Prostate gland (tissue), 2 donors: ENCODE measurements at regions not wholly inside any gene's neighbourhood (a gene's known extent, or its start where the extent isn't known, plus 50 kb on each side); places are given as distances from the start of the nearest gene placed in this dataset.

ENCODE experiments used
- DNase-seq: peaks from one replicate; pipeline ENCODE4 v3.0.0-alpha.2; 2019; ENCODE audit warnings: low spot score
- H3K27ac ChIP-seq, 2 donors: fragments of 200-600 bp; sonication (generic); 2 replicates each; pipeline ENCODE4 v1.5.1; 2017 to 2019
- H3K27me3 ChIP-seq: fragments of 200-600 bp; sonication (generic); replicated peaks from 2 replicates; pipeline ENCODE4 v1.5.1; 2019; ENCODE audit not compliant: insufficient read depth
- H3K36me3 ChIP-seq, 2 donors: fragments of 200-600 bp; sonication (generic); 1 replicate in 1 of 2; 2 replicates in 1 of 2; pipeline versions ENCODE4 v1.5.1 to v1.8.1; 2017 to 2019
- H3K4me1 ChIP-seq: fragments of 200-600 bp; sonication (generic); replicated peaks from 2 replicates; pipeline ENCODE4 v1.5.1; 2019
- H3K4me3 ChIP-seq, 2 donors: fragments of 200-600 bp; sonication (generic); 2 replicates each; pipeline ENCODE4 v1.5.1; 2017 to 2019
- H3K9me3 ChIP-seq: fragments of 200-600 bp; sonication (generic); 2 replicates; pipeline ENCODE4 v1.5.1; 2017
- POLR2A ChIP-seq: fragments of 450-650 bp; IDR thresholded peaks from one replicate; pipeline ENCODE4 v1.6.1; 2016; ENCODE audit warnings: antibody characterized with exemption, mild to moderate bottlenecking
- POLR2AphosphoS5 ChIP-seq: sonication (generic); formaldehyde crosslinking; IDR thresholded peaks from one replicate; pipeline ENCODE4 v1.6.1; 2017; ENCODE audit warnings: antibody characterized with exemption
- WGBS: methylation state at CpG from one replicate; pipeline ENCODE4 v1.1.5; 2018; 5-methylcytosine and 5-hydroxymethylcytosine counted together
- intact Hi-C: fragments of 100-400 bp; cut with DNase I; formaldehyde crosslinking; loops from one replicate; pipeline ENCODE4 v1.14.2; 2022
- TF ChIP-seq, protein P1 (sequence below), 4 experiments: fragments of 200-600 bp in 2 of 4; fragments of 450-650 bp in 2 of 4; sonication (generic) in 2 of 4; IDR thresholded peaks; 1 replicate in 3 of 4; 2 replicates in 1 of 4; pipeline ENCODE4 v1.5.1; 2016 to 2019; ENCODE audit warnings: antibody characterized with exemption in 4 of 4, mild to moderate bottlenecking in 2 of 4, moderate library complexity in 2 of 4

DNA sequence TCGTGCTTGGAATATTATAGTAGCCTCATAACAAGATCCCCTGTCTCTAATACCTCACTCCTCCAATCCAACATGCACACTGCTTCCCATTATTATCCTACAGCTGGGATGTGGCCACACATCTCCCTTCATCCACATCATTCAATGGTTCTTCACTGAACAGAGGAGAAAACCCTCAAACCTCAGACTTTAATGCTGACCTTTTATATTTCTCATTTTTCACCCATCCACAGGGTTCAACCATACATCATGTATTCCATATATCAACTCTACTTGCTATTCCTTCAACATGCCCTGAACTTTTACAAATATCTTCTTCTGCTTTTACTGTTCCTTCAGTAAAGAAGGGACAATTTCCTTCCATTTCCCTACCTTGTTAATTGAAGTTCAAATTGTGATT is 396.8 kb downstream of the TLE4 start:
- intact Hi-C loops: no loop called here
- TF ChIP-seq POLR2A (no peak), POLR2AphosphoS5 (no peak)
- TF ChIP-seq, protein P1, sequence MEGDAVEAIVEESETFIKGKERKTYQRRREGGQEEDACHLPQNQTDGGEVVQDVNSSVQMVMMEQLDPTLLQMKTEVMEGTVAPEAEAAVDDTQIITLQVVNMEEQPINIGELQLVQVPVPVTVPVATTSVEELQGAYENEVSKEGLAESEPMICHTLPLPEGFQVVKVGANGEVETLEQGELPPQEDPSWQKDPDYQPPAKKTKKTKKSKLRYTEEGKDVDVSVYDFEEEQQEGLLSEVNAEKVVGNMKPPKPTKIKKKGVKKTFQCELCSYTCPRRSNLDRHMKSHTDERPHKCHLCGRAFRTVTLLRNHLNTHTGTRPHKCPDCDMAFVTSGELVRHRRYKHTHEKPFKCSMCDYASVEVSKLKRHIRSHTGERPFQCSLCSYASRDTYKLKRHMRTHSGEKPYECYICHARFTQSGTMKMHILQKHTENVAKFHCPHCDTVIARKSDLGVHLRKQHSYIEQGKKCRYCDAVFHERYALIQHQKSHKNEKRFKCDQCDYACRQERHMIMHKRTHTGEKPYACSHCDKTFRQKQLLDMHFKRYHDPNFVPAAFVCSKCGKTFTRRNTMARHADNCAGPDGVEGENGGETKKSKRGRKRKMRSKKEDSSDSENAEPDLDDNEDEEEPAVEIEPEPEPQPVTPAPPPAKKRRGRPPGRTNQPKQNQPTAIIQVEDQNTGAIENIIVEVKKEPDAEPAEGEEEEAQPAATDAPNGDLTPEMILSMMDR (IDR thresholded peaks at IDR 0.05): no peak

DNA sequence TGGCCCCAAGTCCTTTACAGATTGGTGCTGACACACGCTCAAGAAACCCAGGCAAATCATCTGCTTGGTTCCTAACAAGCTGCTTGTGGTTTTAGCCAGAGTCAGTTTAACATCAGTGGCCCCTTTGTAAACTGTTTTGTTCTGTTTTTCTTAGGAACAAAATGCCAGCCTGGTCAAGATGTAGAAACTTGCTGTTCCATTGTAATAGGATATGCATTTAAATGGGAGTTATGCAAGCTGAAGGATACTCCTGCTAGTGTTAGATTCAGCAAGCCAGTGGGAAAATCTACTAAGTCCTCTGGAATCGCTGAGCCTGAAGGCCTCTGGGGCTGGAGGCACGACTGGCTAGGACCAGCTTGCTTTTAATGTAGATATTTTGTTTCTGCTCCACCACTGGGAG is 391.1 kb downstream of the TLE4 start:
- Histone ChIP-seq H3K36me3 (no peaks in the 10 kb centered on the region), H3K9me3 (no peaks in the 10 kb centered on the region), H3K4me3 (no peak overlapping the region), H3K4me1 (no peaks in the 10 kb centered on the region), H3K27me3 (no peaks in the 10 kb centered on the region), H3K27ac (no peak overlapping the region)
- intact Hi-C loops: no loop called here
- DNase-seq: no peak
- TF ChIP-seq POLR2A: no peak
- TF ChIP-seq POLR2AphosphoS5: no peak
- TF ChIP-seq, protein P1 (IDR thresholded peaks at IDR 0.05): no peak
- WGBS: 75% methylated on average over 3 of the region's 3 CpGs

More for the DNA sequence above, 396.8 kb downstream of the TLE4 start:
- WGBS: 97% methylated on average over 1 of the region's 1 CpG
- Histone ChIP-seq H3K4me3 (no peak overlapping the region), H3K27ac (no peak overlapping the region), H3K4me1 (no peaks in the 10 kb centered on the region), H3K27me3 (no peaks in the 10 kb centered on the region), H3K9me3 (no peaks in the 10 kb centered on the region), H3K36me3 (no peaks in the 10 kb centered on the region)
- DNase-seq: no peak

- H3K27ac ChIP-seq: no peak overlapping the region
- 67% methylated on average over 1 of the region's 1 CpG for WGBS
- intact Hi-C loops: no loop called here
- H3K27me3 ChIP-seq: no peaks in the 10 kb centered on the region
- TF ChIP-seq POLR2A (no peak), POLR2AphosphoS5 (no peak)
- TF ChIP-seq, protein P1 (IDR thresholded peaks at IDR 0.05): no peak
- no peaks in the 10 kb centered on the region for H3K36me3 ChIP-seq
- no peaks in the 10 kb centered on the region for H3K9me3 ChIP-seq
- no peak for DNase-seq
- H3K4me1 ChIP-seq: no peaks in the 10 kb centered on the region
- no peak overlapping the region for H3K4me3 ChIP-seq
These were observed 390.4 kb downstream of the TLE4 start for GRCh38 chr9:79962150-79962549.

DNA sequence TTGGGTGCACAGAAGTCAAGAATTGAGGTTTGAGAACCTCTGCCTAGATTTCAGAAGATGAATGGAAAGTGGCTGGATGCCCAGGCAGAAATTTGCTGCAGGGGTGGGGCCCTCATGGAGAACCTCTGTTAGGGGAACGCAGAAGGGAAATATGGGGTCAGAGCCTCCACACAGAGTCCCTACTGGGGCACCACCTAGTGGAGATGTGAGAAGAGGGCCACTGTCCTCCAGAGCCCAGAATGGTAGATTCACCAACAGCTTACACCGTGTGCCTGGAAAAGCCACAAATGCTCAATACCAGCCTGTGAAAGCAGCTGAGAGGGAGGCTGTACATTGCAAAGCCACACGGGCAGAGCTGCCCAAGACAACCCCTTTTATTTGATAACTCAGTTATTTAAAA is 383.5 kb downstream of the TLE4 start:
- no peaks in the 10 kb centered on the region for H3K36me3 ChIP-seq
- TF ChIP-seq POLR2A: no peak
- TF ChIP-seq, protein P1 (IDR thresholded peaks at IDR 0.05): no peak
- TF ChIP-seq POLR2AphosphoS5: no peak
- no peak overlapping the region for H3K27ac ChIP-seq
- WGBS: 88% methylated on average over 3 of the region's 3 CpGs
- no peaks in the 10 kb centered on the region for H3K9me3 ChIP-seq
- no peak for DNase-seq
- intact Hi-C loops: no loop called here
- H3K4me1 ChIP-seq: no peaks in the 10 kb centered on the region
- no peaks in the 10 kb centered on the region for H3K27me3 ChIP-seq
- no peak overlapping the region for H3K4me3 ChIP-seq

- no peaks in the 10 kb centered on the region for H3K9me3 ChIP-seq
- no peaks in the 10 kb centered on the region for H3K27me3 ChIP-seq
- no peak overlapping the region for H3K4me3 ChIP-seq
- TF ChIP-seq POLR2A: no peak
- no peak for TF ChIP-seq POLR2AphosphoS5
- intact Hi-C loops: no loop called here
- H3K27ac ChIP-seq: no peak overlapping the region
- no peaks in the 10 kb centered on the region for H3K36me3 ChIP-seq
- no peak for DNase-seq
- no peaks in the 10 kb centered on the region for H3K4me1 ChIP-seq
These were observed 382.1 kb downstream of the TLE4 start for GRCh38 chr9:79953908-79954307.
